ENCODE measurements at regions not wholly inside any gene's neighbourhood (a gene's known extent, or its start where the extent isn't known, plus 50 kb on each side); places are given as distances from the start of the nearest gene placed in this dataset.
A peak's percentile ranks its signal among the peaks of the same experiment; 100 is the strongest.
"Not testable (repeated sequence)": the region's sequence is repeated elsewhere in the genome, so short reads cannot be mapped to it uniquely, and the experiment has no call there.

DNA sequence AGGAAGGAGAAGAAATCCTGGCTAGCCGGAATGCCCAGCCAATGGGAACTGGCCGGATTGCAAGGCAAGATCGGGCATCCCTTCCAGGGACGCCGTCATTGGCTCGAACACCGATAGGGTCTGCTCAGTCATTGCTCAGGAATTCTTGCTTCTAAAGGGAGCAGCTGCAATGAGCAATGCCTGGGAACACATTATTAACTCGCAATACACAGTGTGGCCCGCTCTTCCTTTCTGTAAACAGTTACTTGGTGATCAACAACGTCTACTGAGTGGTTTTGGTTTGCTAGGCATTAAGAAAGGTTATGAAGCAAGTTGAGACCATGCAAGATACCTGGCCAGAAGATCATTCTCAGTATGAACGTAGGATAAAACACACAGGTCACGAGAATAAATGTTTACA lies 165.4 kb upstream of the CITED2 start:
- DNase-seq (ENCODE audit: low read depth) = peak; percentile 99

DNA sequence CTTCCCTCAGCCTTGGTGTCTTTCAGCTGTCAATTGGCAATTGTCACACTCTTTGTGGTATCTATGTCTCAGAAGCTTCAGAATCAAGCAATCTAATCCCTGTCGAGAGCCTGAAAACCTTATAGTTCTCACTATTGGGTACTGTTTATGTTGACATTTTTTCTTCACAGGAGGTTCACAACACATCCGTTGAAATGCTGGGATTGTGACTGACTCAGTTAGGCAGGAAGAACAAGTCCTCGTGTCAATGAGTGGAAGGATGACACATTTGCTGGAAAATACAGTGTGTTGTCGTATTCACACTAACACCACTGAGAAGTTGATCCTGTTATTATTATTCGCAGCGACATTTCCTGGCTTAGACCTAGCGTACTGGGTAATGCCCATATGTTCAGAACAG lies 163.9 kb upstream of the CITED2 start:
- peak; percentile 70 for DNase-seq (ENCODE audit: low read depth)

- DNase-seq (ENCODE audit: low read depth) = no peak
These were observed 162.5 kb upstream of the CITED2 start for GRCh38 chr6:139536751-139537617.

DNA sequence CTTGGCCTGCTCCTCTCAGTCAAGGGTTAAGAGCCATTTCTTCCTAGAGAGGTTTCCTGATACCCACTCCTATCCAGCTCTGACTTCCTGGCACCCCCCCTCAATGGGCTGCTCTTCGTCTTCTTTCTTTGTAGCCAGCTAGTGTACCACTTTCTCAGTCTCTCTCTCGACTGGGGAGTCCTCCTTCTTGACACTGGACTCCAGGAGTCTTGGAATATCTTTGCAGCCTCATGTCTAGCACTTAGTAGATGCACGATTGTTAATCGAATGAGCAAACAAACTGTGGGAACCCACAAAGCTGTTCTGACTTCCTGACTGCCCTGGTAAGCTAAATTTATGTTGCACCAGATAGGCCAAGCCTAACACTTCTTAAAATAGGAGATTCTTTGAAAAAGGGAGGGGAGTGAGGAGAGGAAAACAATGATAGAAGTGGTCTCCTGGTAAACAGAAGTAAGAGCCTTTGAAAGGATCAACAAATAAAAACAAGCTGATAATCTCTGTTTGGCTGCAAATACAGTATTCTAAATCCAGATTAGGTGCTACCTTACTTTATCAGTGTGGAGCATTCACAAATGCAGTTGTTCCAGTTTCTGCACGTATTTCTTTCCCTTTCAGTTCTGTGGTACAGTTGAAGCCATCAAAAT lies 160.1 kb upstream of the CITED2 start:
- DNase-seq (ENCODE audit: low read depth) = peak; percentile 44

DNA sequence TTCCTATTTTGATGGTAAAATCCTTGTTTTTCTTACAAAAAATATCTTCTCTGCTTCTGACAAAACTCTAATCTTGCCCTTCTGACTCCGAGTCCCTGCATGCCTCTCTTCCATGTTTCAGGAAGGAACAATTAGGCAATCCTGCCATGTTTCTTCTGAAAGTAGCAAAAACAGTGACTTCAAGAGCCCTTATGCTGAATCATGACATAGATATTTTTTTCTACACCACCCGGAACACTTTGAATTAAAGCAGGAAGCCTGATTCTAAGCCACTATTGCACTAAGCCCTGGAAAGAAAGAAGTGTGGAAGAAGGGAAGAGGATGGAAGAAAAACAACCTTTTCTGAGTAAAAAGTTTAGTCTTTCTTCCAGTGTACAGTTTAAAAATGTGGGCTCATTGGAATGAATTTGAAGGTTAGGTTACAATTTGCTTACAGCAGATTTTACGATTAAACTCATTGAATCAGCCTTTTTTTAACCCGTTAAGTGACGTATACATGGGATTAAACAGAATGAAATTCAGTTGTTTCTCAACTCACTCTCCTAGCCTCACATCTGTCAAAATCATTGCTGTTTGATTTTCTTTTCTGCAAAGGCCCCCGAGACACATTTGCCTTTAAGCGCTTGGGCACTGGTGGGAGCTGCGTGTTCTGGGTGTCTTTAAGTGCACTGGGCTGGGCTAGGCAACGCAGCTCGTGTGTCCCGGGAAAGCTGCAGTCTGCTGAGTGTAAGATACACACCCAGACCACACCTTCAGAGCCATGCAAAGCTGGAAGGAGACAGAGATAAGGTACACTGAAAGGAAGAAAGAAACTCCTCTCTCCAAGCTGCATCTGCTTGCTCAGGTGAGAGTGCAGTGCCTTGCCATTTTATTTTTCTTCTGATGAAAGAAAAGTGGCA lies 159.4 kb upstream of the CITED2 start:
- peak; percentile 92 for DNase-seq (ENCODE audit: low read depth)

DNA sequence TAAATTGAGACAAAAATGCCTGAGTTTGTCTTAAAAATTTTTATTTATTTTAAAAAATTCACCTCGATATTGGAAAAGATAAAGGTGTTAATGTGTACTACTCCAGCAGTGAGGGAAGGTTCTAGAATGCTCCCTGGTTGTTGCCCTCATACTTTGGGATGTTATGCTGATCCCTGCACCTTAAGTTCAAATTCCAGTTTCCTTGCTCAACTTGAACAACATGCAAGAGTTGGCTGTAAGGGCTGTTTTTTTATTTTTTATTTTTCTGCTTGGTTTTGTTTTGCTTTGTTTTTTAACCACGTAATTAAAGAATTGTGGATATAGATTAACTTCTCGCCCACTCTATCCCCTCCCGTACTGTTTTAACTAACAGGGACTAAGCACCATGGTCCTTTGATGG lies 158.7 kb upstream of the CITED2 start:
- peak; percentile 55 for DNase-seq (ENCODE audit: low read depth)

- DNase-seq (ENCODE audit: low read depth) = peak; percentile 66
These were observed 157.0 kb upstream of the CITED2 start for GRCh38 chr6:139531148-139532115.

GRCh38 chr6:139530561-139530960 lies 156.1 kb upstream of the CITED2 start:
- DNase-seq (ENCODE audit: low read depth) = no peak

DNA sequence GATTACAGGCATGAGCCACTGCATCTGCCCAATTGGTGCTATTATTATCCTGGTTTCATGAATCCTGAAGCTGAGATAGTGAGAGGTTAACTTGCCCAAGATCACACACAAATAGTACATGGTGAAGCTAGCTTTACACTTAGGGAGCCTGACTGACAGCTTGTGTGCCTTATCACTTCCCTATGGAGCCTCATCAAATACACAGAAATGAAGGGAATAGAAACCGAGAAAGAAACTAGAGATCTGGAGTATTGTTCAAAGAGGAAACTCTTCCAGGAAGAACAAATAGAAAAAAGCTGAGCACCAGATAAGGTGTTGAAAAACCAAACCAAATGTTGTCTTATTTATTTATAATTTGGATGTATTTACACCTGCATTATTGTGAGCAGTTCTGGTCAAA lies 155.0 kb upstream of the CITED2 start:
- no peak for DNase-seq (ENCODE audit: low read depth)

DNA sequence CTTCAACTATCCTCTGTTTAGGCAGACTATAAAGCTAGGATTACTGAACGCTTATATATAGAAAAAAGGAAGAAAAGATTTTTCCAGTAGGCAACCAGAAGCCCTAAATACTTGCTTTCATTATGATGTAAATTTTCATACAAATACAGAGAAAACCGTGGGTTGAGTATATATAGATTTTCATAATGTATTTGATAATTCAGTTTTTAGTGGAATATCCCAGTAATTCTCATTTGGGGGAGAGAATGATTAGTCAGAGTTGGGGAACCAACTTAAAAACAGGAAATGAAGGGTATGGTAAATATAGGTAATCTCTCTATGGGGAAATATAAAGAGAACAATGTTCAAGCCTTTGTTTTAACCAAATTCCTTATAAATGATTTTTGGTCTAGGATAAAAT lies 154.0 kb upstream of the CITED2 start:
- DNase-seq (ENCODE audit: low read depth) = no peak

DNA sequence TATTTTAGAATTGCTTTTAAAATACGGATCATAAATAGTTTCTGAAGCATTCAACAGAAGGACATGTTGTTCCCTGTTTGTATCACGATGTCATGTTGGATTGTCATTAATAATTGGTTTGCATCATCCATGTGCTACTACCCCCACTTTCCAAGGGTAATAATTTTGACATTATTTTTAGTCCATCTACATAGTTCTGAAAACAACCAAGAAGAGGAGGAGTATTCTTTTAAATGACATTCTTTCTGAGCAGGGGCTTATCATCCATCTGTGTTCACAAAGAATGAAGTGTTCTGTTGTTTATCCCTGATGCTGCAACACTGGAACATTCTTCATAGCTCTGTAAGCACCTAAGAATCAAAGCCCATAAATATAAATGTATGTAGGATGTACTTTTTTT lies 151.0 kb upstream of the CITED2 start:
- peak; percentile 89 for DNase-seq (ENCODE audit: low read depth)

- no peak for DNase-seq (ENCODE audit: low read depth)
These were observed 149.5 kb upstream of the CITED2 start for GRCh38 chr6:139523986-139524385.

- DNase-seq (ENCODE audit: low read depth) = peak; percentile 48
These were observed 148.2 kb upstream of the CITED2 start for GRCh38 chr6:139522511-139523220.

GRCh38 chr6:139521338-139521737 lies 146.9 kb upstream of the CITED2 start:
- DNase-seq (ENCODE audit: low read depth) = no peak

- DNase-seq (ENCODE audit: low read depth) = peak; percentile 72
These were observed 145.9 kb upstream of the CITED2 start for GRCh38 chr6:139520321-139520768.

GRCh38 chr6:139519571-139520031 lies 145.2 kb upstream of the CITED2 start:
- peak; percentile 12 for DNase-seq (ENCODE audit: low read depth)

DNA sequence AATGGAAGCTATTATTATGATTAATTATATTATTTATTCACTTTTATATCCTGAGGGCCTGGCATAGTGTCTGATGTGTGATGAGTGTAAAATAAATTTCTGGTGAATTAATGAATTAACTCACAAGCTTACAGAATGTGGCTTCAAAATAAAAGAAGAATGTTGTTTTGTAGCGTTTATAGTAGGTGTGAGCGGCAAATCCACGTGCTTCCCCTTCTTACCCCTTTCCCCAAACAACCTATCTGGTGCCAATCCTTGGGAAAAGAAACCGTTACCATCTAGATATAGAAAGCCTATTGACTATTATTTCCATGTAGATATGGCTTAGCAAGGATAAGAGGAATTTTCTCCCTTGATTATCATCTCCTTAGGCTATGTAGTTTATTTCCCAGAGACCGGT lies 144.6 kb upstream of the CITED2 start:
- no peak for DNase-seq (ENCODE audit: low read depth)

- no peak for DNase-seq (ENCODE audit: low read depth)
These were observed 144.2 kb upstream of the CITED2 start for GRCh38 chr6:139518556-139519091.

- DNase-seq (ENCODE audit: low read depth) = not testable (repeated sequence)
These were observed 143.6 kb upstream of the CITED2 start for GRCh38 chr6:139517998-139518555.

DNA sequence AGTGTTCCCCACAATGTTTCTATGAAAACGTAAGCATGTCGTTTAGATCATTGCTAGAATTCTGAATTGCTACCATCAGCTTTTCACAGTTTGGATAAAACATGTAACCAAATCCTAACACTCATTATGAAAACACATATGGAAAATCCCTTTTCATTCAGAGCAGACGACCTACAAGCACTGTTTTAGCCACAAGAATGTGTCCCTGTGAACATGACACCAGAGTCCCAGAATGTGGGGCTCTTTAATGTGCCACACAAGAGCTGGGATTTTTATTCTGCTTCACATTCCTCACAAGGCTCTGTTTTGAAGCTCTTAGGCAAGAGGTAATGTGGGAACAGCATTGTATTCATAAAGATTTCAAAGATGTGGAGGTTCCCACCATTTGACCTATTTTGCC lies 141.1 kb upstream of the CITED2 start:
- DNase-seq (ENCODE audit: low read depth) = peak; percentile 79
